Cardiac muscle cell (in vitro differentiated cells and primary cell): ENCODE measurements at regions not wholly inside any gene's neighbourhood (a gene's known extent, or its start where the extent isn't known, plus 50 kb on each side); places are given as distances from the start of the nearest gene placed in this dataset.

ENCODE experiments used
- DNase-seq, 2 donors: peaks; one replicate each; pipeline versions ENCODE4 v3.0.0 to v3.0.0-alpha.2; 2010 to 2017; ENCODE audit warnings: low read depth in 1 of 2, low spot score in 1 of 2
- H3K27ac ChIP-seq: fragments of 200-600 bp; sonication (generic); 2 replicates; pipeline ENCODE4 v1.5.1; 2016
- H3K27me3 ChIP-seq: fragments of 200-600 bp; sonication (generic); 2 replicates; pipeline ENCODE4 v1.6.0; 2016; ENCODE audit warnings: control low read depth
- H3K36me3 ChIP-seq: fragments of 200-600 bp; sonication (generic); 2 replicates; pipeline ENCODE4 v1.5.1; 2016; ENCODE audit warnings: control low read depth
- H3K4me1 ChIP-seq: fragments of 200-600 bp; sonication (generic); 2 replicates; pipeline ENCODE4 v1.8.1; 2017; ENCODE audit warnings: low read depth, mild to moderate bottlenecking, mixed run types
- H3K4me3 ChIP-seq: fragments of 200-600 bp; sonication (generic); 2 replicates; pipeline ENCODE4 v1.5.1; 2016; ENCODE audit warnings: mild to moderate bottlenecking
- H3K9me3 ChIP-seq: fragments of 200-600 bp; sonication (generic); 2 replicates; pipeline ENCODE4 v1.5.1; 2017; ENCODE audit warnings: low read depth, mild to moderate bottlenecking, control low read depth
- TF ChIP-seq, protein P1 (sequence below): IDR thresholded peaks from 2 replicates; pipeline ENCODE4 v1.5.1; 2012; ENCODE audit warnings: low read depth, mild to moderate bottlenecking, low read length

DNA sequence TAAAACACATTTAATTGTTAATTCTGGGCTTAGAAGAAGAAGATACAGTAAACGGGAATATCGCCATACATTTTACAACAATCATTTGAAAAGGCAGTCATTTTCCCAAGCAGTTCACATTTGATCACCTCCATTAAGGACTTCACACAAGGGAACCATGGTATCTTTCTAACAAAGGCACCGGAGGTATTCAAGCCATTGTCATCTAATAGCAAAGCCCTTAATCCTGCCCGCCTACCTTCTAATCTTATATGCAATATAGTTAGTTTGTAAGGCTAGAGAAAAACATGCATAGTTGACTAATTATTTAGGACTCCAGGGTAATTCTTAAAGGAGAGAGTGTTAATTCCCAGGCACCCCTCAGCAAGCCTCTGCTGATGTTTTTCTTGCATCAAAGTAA lies 83.1 kb downstream of the MRPL32 start:
- Histone ChIP-seq H3K36me3 (no peaks in the 10 kb centered on the region), H3K4me3 (no peak overlapping the region), H3K27me3 (no peaks in the 10 kb centered on the region), H3K4me1 (no peaks in the 10 kb centered on the region), H3K27ac (no peak overlapping the region), H3K9me3 (no peaks in the 10 kb centered on the region)
- DNase-seq = no peak
- TF ChIP-seq, protein P1, sequence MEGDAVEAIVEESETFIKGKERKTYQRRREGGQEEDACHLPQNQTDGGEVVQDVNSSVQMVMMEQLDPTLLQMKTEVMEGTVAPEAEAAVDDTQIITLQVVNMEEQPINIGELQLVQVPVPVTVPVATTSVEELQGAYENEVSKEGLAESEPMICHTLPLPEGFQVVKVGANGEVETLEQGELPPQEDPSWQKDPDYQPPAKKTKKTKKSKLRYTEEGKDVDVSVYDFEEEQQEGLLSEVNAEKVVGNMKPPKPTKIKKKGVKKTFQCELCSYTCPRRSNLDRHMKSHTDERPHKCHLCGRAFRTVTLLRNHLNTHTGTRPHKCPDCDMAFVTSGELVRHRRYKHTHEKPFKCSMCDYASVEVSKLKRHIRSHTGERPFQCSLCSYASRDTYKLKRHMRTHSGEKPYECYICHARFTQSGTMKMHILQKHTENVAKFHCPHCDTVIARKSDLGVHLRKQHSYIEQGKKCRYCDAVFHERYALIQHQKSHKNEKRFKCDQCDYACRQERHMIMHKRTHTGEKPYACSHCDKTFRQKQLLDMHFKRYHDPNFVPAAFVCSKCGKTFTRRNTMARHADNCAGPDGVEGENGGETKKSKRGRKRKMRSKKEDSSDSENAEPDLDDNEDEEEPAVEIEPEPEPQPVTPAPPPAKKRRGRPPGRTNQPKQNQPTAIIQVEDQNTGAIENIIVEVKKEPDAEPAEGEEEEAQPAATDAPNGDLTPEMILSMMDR = no peak

DNA sequence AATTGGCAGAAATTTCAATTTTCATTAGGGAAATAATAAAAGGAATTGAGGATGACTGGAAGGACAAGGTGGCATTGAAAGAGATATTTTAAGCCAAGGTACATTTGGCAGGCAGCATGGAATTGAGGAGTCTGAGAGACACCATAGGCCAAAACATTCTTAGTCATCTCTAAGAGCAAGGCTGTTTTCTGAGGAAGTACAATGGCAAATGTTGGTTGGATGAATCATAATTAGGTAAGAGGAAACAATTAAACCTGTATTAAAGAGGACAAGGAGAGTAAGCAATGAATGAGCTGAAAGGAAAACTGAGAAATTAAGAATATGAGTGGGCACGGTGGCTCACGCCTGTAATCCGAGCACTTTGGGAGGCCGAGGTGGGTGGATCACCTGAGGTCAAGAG lies 86.3 kb downstream of the MRPL32 start:
- no peak for DNase-seq
- H3K27ac ChIP-seq = no peak overlapping the region
- no peaks in the 10 kb centered on the region for H3K36me3 ChIP-seq
- TF ChIP-seq, protein P1 = no peak
- no peaks in the 10 kb centered on the region for H3K9me3 ChIP-seq
- H3K4me1 ChIP-seq = no peaks in the 10 kb centered on the region
- no peaks in the 10 kb centered on the region for H3K27me3 ChIP-seq
- H3K4me3 ChIP-seq = no peak overlapping the region

DNA sequence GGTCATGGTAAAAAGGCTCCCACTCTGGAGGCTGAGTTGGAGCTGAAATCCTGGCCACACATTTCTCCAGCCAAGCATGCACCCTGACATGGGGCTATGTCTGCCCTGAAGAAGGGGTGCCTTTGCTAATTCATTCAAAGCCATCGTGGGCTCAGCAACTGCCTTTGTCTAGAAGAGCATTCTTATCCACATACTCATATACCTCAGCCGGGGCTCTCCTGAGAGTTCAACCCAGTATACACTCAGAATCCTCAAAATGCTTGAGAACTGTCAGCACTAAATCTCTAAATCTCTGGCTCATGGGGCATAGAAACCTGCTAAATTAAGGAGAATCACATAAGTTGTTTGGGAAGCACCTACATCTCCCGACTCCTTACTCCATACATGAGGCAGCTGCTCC lies 89.3 kb downstream of the MRPL32 start:
- no peak for DNase-seq
- Histone ChIP-seq H3K27me3 (no peaks in the 10 kb centered on the region), H3K4me1 (no peaks in the 10 kb centered on the region), H3K9me3 (no peaks in the 10 kb centered on the region), H3K4me3 (no peak overlapping the region), H3K27ac (no peak overlapping the region), H3K36me3 (no peaks in the 10 kb centered on the region)
- TF ChIP-seq, protein P1 = no peak

DNA sequence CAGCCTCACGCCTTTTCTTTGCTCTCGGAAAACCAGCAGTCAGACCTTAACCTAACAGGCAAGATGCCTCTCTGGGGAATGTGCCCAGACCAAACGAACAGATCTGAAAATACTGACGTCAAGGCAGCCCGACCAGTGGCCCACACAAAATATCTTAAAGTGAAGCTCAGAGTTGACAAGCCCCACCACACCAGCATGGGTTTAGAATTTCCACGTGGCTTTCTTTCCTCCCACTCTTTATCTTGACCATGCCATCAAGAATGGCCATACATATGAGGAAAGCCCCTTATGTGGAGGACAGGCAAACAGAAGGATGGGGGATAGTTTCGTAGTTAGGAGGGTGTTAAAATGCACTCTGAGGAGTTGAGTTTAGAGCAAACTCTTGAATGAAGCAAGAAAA lies 89.8 kb downstream of the MRPL32 start:
- Histone ChIP-seq H3K9me3 (no peaks in the 10 kb centered on the region), H3K27ac (no peak overlapping the region), H3K4me3 (no peak overlapping the region), H3K4me1 (no peaks in the 10 kb centered on the region), H3K36me3 (no peaks in the 10 kb centered on the region), H3K27me3 (no peaks in the 10 kb centered on the region)
- TF ChIP-seq, protein P1 = no peak
- no peak for DNase-seq

DNA sequence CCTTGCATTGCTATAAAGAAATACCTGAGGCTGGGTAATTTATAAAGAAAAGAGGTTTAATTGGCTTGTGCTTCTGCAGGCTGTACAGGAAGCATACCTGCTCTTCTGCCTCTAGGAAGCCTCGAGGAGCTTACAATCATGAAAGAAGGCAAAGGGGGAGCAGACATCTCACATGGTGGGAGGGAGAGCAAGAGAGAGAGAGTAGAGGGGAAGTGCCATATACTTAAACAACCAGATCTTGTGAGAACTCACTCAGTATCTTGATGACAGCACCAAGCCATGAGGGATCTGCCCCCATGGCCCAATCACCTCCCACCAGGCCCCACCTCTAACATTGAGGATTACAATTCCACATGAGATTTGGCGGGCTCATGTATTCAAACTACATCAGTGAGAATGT lies 79.1 kb upstream of the HECW1 start:
- TF ChIP-seq, protein P1 = no peak
- no peaks in the 10 kb centered on the region for H3K9me3 ChIP-seq
- DNase-seq = no peak
- no peaks in the 10 kb centered on the region for H3K27me3 ChIP-seq
- H3K4me1 ChIP-seq = no peaks in the 10 kb centered on the region
- no peaks in the 10 kb centered on the region for H3K36me3 ChIP-seq
- H3K4me3 ChIP-seq = no peak overlapping the region
- H3K27ac ChIP-seq = no peak overlapping the region

DNA sequence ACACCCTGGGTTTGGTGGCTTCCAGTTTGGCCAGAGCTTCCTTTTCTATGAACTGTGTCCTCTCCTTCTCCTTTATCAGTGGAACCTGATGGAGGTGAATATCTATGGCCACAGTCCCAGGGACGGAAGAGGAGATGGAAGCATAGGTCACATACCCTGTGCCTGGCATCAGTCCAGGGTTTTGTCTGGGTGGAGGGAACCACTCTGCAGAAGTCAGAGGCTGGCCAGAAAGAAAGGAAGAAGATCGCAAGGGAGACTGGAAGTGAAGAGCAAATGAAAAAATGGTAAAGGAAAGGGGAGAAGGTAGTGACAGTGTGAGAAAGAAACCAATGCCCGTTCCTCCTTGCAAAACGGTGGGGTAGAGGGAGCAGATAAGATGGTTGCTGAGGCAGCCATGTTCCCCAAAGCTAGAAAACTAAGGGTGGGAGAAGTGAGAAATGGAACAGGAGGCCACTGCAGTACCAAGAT lies 77.9 kb upstream of the HECW1 start:
- Histone ChIP-seq H3K9me3 (no peaks in the 10 kb centered on the region), H3K27ac (no peak overlapping the region), H3K4me3 (no peak overlapping the region), H3K4me1 (no peaks in the 10 kb centered on the region), H3K36me3 (no peaks in the 10 kb centered on the region), H3K27me3 (no peaks in the 10 kb centered on the region)
- TF ChIP-seq, protein P1 = no peak
- no peak for DNase-seq
